ENCODE measurements at regions not wholly inside any gene's neighbourhood (a gene's known extent, or its start where the extent isn't known, plus 50 kb on each side); places are given as distances from the start of the nearest gene placed in this dataset.

- no peak for ATAC-seq (ENCODE audit: low read depth)
- POLR2A ChIA-PET (ENCODE audit: unreplicated experiment): no interaction called here
Observed at GRCh38 chr11:95547976-95548375, 241.6 kb downstream of the FAM76B start.

More at GRCh38 chr11:95547976-95548375, 241.6 kb downstream of the FAM76B start:
- H3K14ac ChIP-seq (replicated peaks; ENCODE audit: low read depth, low read length): no peak overlapping the region
- H3K23ac ChIP-seq (ENCODE audit: low read depth, low read length): no peak overlapping the region
- no peak overlapping the region for H4K5ac ChIP-seq (ENCODE audit: low read depth, low read length)
- H4K8ac ChIP-seq (ENCODE audit: low read depth in 2 of 2, low read length in 2 of 2): no peak overlapping the region
- H2AFZ ChIP-seq (replicated peaks; ENCODE audit: low read length, poor library complexity): no peak overlapping the region
- H3K9me3 ChIP-seq (ENCODE audit: control insufficient read depth, insufficient read depth, low read length): no peaks in the 10 kb centered on the region
- H3K79me1 ChIP-seq (ENCODE audit: low read depth in 1 of 2, low read length in 2 of 2): no peaks in the 10 kb centered on the region
- H3K9me1 ChIP-seq (ENCODE audit: insufficient read depth, low read length): no peaks in the 10 kb centered on the region
- H3K4ac ChIP-seq (ENCODE audit: low read depth, low read length): no peak overlapping the region
- peaks cover 11% of the 10 kb centered on the region; the same call in 1 of the 2 replicates for H3K27me3 ChIP-seq (ENCODE audit: control insufficient read depth, insufficient read depth, low read length)
- no peaks in the 10 kb centered on the region for H4K20me1 ChIP-seq (ENCODE audit: insufficient read depth, low read length)
- no peak overlapping the region for H2AK5ac ChIP-seq (ENCODE audit: low read depth, low read length)
- H3K4me1 ChIP-seq (ENCODE audit: control insufficient read depth, insufficient read depth, low read length): 0 out of 2 replicates have a peak, but pooled peaks cover 2% of the 10 kb centered on the region
- dilution Hi-C loops (cut with HindIII; ENCODE audit: low sequenced_read_pairs, unreplicated experiment): no loop called here
- no peak overlapping the region for H2AK9ac ChIP-seq (replicated peaks; ENCODE audit: low read depth, low read length, poor library complexity)
- CTCF ChIA-PET: interaction anchor here (0.9 kb wide), 1 partner anchor 26 kb away, joined by 3 read pairs; no protein-coding TSS in a partner anchor
- no peak overlapping the region for H2BK5ac ChIP-seq (ENCODE audit: low read depth, low read length, poor library complexity, severe bottlenecking)
- in situ Hi-C loops (cut with MboI; ENCODE audit: low sequenced_read_pairs): no loop called here
- no peak for DNase-seq
- H3K9ac ChIP-seq (ENCODE audit: low read depth, low read length): no peak overlapping the region
- H3K4me2 ChIP-seq (ENCODE audit: low read depth, low read length): no peak overlapping the region
- H3K36me3 ChIP-seq (ENCODE audit: control insufficient read depth, insufficient read depth, low read length): no peaks in the 10 kb centered on the region
- no TSS peak for BruUV-seq (replicated peaks)
- no peak overlapping the region for H4K91ac ChIP-seq (ENCODE audit: insufficient read depth, low read depth, low read length)
- no peak overlapping the region for H3K18ac ChIP-seq (ENCODE audit: low read depth, low read length)
- intact Hi-C loops (cut with micrococcal nuclease): no loop called here
- H3K4me3 ChIP-seq (ENCODE audit: insufficient read depth, low read depth, low read length): no peak overlapping the region
- no peak overlapping the region for H2BK20ac ChIP-seq (ENCODE audit: low read depth, low read length)
- H3K56ac ChIP-seq (ENCODE audit: extremely low read depth, insufficient read depth, low read length): no peak overlapping the region
- TF ChIP-seq RAD21 (IDR thresholded peaks at IDR 0.05; ENCODE audit: low read length) (no peak), FOS (IDR thresholded peaks at IDR 0.05; ENCODE audit: low read depth, low read length) (no peak), POLR2A (IDR thresholded peaks at IDR 0.05; ENCODE audit: low read depth, low read length) (no peak), CEBPB (IDR thresholded peaks at IDR 0.05; ENCODE audit: low read depth, low read length) (no peak), BHLHE40 (IDR thresholded peaks at IDR 0.05; ENCODE audit: low read depth, low read length) (no peak), CTCF (conservative IDR thresholded peaks at IDR 0.05; ENCODE audit: low read depth, low read length) (no peak)
- no peak overlapping the region for H2BK15ac ChIP-seq (ENCODE audit: low read depth, low read length)
- H2BK120ac ChIP-seq (ENCODE audit: low read depth, low read length): no peak overlapping the region
- no peak overlapping the region for H3K27ac ChIP-seq (ENCODE audit: insufficient read depth, low read length)

Measured in IMR-90 (cell line).